H9 (cell line): ENCODE measurements at regions not wholly inside any gene's neighbourhood (a gene's known extent, or its start where the extent isn't known, plus 50 kb on each side); places are given as distances from the start of the nearest gene placed in this dataset.

ENCODE experiments used
- DNase-seq: peaks from one replicate; pipeline ENCODE4 v3.0.0-alpha.2; 2017
- H2AFZ ChIP-seq: one replicate; pipeline ENCODE4 v1.6.1; 2013; ENCODE audit warnings: mild to moderate bottlenecking, low read length, control low read depth, moderate library complexity
- H2AK5ac ChIP-seq: 2 replicates; pipeline ENCODE4 v1.6.1; 2013; ENCODE audit warnings: low read length, control low read depth, mixed read lengths; ENCODE audit not compliant: insufficient read length
- H2BK120ac ChIP-seq: one replicate; pipeline ENCODE4 v1.6.1; 2013; ENCODE audit warnings: low read depth, mild to moderate bottlenecking, low read length, control low read depth, inconsistent platforms; ENCODE audit not compliant: poor library complexity, severe bottlenecking
- H2BK12ac ChIP-seq: 2 replicates; pipeline ENCODE4 v1.6.1; 2013; ENCODE audit warnings: low read length, control low read depth, mixed read lengths, low read depth; ENCODE audit not compliant: insufficient read length
- H2BK15ac ChIP-seq: 2 replicates; pipeline ENCODE4 v1.6.1; 2013; ENCODE audit warnings: low read depth, low read length, control low read depth
- H2BK20ac ChIP-seq: one replicate; pipeline ENCODE4 v1.6.1; 2013; ENCODE audit warnings: low read depth, mild to moderate bottlenecking, low read length, control low read depth, inconsistent platforms; ENCODE audit not compliant: poor library complexity, severe bottlenecking
- H2BK5ac ChIP-seq: 2 replicates; pipeline ENCODE4 v1.6.1; 2013; ENCODE audit warnings: low read length, control low read depth, mixed read lengths; ENCODE audit not compliant: insufficient read length
- H3K14ac ChIP-seq: 2 replicates; pipeline ENCODE4 v1.6.1; 2013; ENCODE audit warnings: low read length, control low read depth; ENCODE audit not compliant: insufficient read depth
- H3K18ac ChIP-seq: 2 replicates; pipeline ENCODE4 v1.6.1; 2013; ENCODE audit warnings: low read depth, mild to moderate bottlenecking, mixed read lengths, low read length, control low read depth; ENCODE audit not compliant: insufficient read length
- H3K23ac ChIP-seq: 2 replicates; pipeline ENCODE4 v1.6.1; 2013; ENCODE audit warnings: low read length, control low read depth, mixed read lengths, low read depth; ENCODE audit not compliant: insufficient read length
- H3K23me2 ChIP-seq: 2 replicates; pipeline ENCODE4 v1.6.1; 2013; ENCODE audit warnings: low read depth, mild to moderate bottlenecking, mixed read lengths, low read length, control low read depth; ENCODE audit not compliant: insufficient read length, poor library complexity, severe bottlenecking
- H3K27ac ChIP-seq: 2 replicates; pipeline ENCODE4 v1.5.1; 2013; ENCODE audit warnings: low read length, control low read depth, mixed read lengths, low read depth; ENCODE audit not compliant: insufficient read length
- H3K27me3 ChIP-seq: 2 replicates; pipeline ENCODE4 v1.6.1; 2013; ENCODE audit warnings: low read length, control low read depth, inconsistent platforms; ENCODE audit not compliant: insufficient read depth
- H3K4ac ChIP-seq: 2 replicates; pipeline ENCODE4 v1.6.1; 2013; ENCODE audit warnings: low read depth, mild to moderate bottlenecking, control low read depth, inconsistent platforms, low read length, moderate library complexity
- H3K4me1 ChIP-seq: 2 replicates; pipeline ENCODE4 v1.6.1; 2013; ENCODE audit warnings: low read length, control low read depth, inconsistent platforms; ENCODE audit not compliant: insufficient read depth
- H3K4me2 ChIP-seq: 2 replicates; pipeline ENCODE4 v1.6.1; 2013; ENCODE audit warnings: low read length, control low read depth, mixed read lengths; ENCODE audit not compliant: insufficient read length, insufficient read depth
- H3K56ac ChIP-seq: 2 replicates; pipeline ENCODE4 v1.6.1; 2013; ENCODE audit warnings: low read depth, mild to moderate bottlenecking, mixed read lengths, low read length, control low read depth; ENCODE audit not compliant: insufficient read length
- H3K79me1 ChIP-seq: 2 replicates; pipeline ENCODE4 v1.6.1; 2013; ENCODE audit warnings: low read depth, mild to moderate bottlenecking, moderate library complexity, low read length, control low read depth, inconsistent platforms; ENCODE audit not compliant: insufficient read depth, poor library complexity, severe bottlenecking
- H3K79me2 ChIP-seq: 2 replicates; pipeline ENCODE4 v1.6.1; 2013; ENCODE audit warnings: low read length, control low read depth, inconsistent platforms; ENCODE audit not compliant: insufficient read depth
- H3K9ac ChIP-seq: 2 replicates; pipeline ENCODE4 v1.6.1; 2013; ENCODE audit warnings: low read length, control low read depth, mixed read lengths; ENCODE audit not compliant: insufficient read length; ENCODE audit errors: extremely low read depth
- H3K9me3 ChIP-seq: one replicate; pipeline ENCODE4 v1.6.1; 2013; ENCODE audit warnings: low read depth, low read length, inconsistent platforms; ENCODE audit not compliant: control insufficient read depth
- H3T11ph ChIP-seq: one replicate; pipeline ENCODE4 v1.6.1; 2013; ENCODE audit warnings: mild to moderate bottlenecking, low read length, control low read depth, inconsistent platforms
- H4K20me1 ChIP-seq: one replicate; pipeline ENCODE4 v1.6.1; 2013; ENCODE audit not compliant: control insufficient read depth, insufficient read length, insufficient read depth
- H4K5ac ChIP-seq: 2 replicates; pipeline ENCODE4 v1.6.1; 2013; ENCODE audit warnings: low read depth, mild to moderate bottlenecking, mixed read lengths, low read length, control low read depth; ENCODE audit not compliant: insufficient read length
- H4K8ac ChIP-seq: replicated peaks from 2 replicates; pipeline ENCODE4 v1.6.1; 2013; ENCODE audit warnings: low read length, control low read depth, mixed read lengths, low read depth; ENCODE audit not compliant: insufficient read length
- H4K91ac ChIP-seq: 2 replicates; pipeline ENCODE4 v1.6.1; 2013; ENCODE audit warnings: low read depth, mild to moderate bottlenecking, moderate library complexity, mixed read lengths, low read length, control low read depth; ENCODE audit not compliant: insufficient read length
- H3K27ac Mint-ChIP-seq, 3 experiments: 2 replicates in 2 of 3; 3 replicates in 1 of 3; pipeline ENCODE4 v1.8.0; 2020 to 2021; ENCODE audit warnings: mixed read lengths in 3 of 3, mild to moderate bottlenecking in 1 of 3, moderate library complexity in 1 of 3
- H3K27me3 Mint-ChIP-seq: 2 replicates; pipeline ENCODE4 v1.8.0; 2021; ENCODE audit warnings: low read depth, mild to moderate bottlenecking, moderate library complexity, mixed read lengths
- H3K36me3 Mint-ChIP-seq, 3 experiments: 2 replicates in 2 of 3; 3 replicates in 1 of 3; pipeline ENCODE4 v1.8.0; 2020 to 2021; ENCODE audit warnings: low read depth in 3 of 3, mixed read lengths in 3 of 3; ENCODE audit not compliant: insufficient read depth in 1 of 3
- H3K4me1 Mint-ChIP-seq, 2 experiments: 2 replicates each; pipeline ENCODE4 v1.8.0; 2020; ENCODE audit warnings: mixed read lengths in 2 of 2
- H3K4me3 Mint-ChIP-seq, 2 experiments: 2 replicates in 1 of 2; 3 replicates in 1 of 2; pipeline ENCODE4 v1.8.0; 2020 to 2021; ENCODE audit warnings: mild to moderate bottlenecking in 2 of 2, mixed read lengths in 2 of 2, moderate library complexity in 1 of 2
- H3K9me3 Mint-ChIP-seq, 2 experiments: 2 replicates in 1 of 2; 3 replicates in 1 of 2; pipeline ENCODE4 v1.8.0; 2020; ENCODE audit warnings: mild to moderate bottlenecking in 2 of 2, mixed read lengths in 2 of 2, moderate library complexity in 1 of 2
- WGBS: extraction: QIAGEN DNeasy Blood & Tissue Kit; methylation state at CpG from one replicate; pipeline ENCODE4 v1.1.7; 2013; ENCODE audit warnings: missing lambda C conversion rate, low lambda C conversion rate, mixed read lengths; ENCODE audit not compliant: insufficient read length; ENCODE audit errors: extremely low coverage; 5-methylcytosine and 5-hydroxymethylcytosine counted together
- TF ChIP-seq, protein P1 (sequence below): fragments of 200-600 bp; sonication (generic); conservative IDR thresholded peaks from 3 replicates; pipeline ENCODE4 v1.8.0; 2021; ENCODE audit warnings: antibody characterized with exemption, mild to moderate bottlenecking

GRCh38 chr20:48352628-48353027 is 475.2 kb downstream of the PREX1 start:
- no peak overlapping the region for H4K91ac ChIP-seq
- H3K4ac ChIP-seq, result no peak overlapping the region
- no peak overlapping the region for H2BK12ac ChIP-seq
- H2AFZ ChIP-seq, result no peak overlapping the region
- Mint-ChIP-seq H3K4me3 (no peak overlapping the region), H3K36me3 (peaks cover 0 to 3% (median 2%) of the 10 kb centered on the region in 3 experiments; a peak in 5 of 7 replicates), H3K27ac (no peak overlapping the region), H3K9me3 (peaks cover 8% of the 10 kb centered on the region in 2 experiments; a peak in 4 of 5 replicates), H3K4me1 (peaks cover 2% of the 10 kb centered on the region in 2 experiments; a peak in 1 of 4 replicates), H3K27me3 (no peaks in the 10 kb centered on the region; the same call in 1 of the 2 replicates)
- H3K56ac ChIP-seq, result no peak overlapping the region
- no peaks in the 10 kb centered on the region for H3K4me1 ChIP-seq
- H3K4me2 ChIP-seq, result no peak overlapping the region
- H4K8ac ChIP-seq, result no peak overlapping the region
- no peak overlapping the region for H2BK120ac ChIP-seq
- no peak overlapping the region for H3K18ac ChIP-seq
- H3K23me2 ChIP-seq, result no peaks in the 10 kb centered on the region
- H2BK5ac ChIP-seq, result no peak overlapping the region
- H4K5ac ChIP-seq, result no peak overlapping the region
- DNase-seq, result no peak
- no peaks in the 10 kb centered on the region for H3K9me3 ChIP-seq
- H3K23ac ChIP-seq, result no peak overlapping the region
- H3T11ph ChIP-seq, result no peak overlapping the region
- H4K20me1 ChIP-seq, result no peaks in the 10 kb centered on the region
- no peak overlapping the region for H2BK15ac ChIP-seq
- no peak overlapping the region for H3K9ac ChIP-seq
- H3K79me2 ChIP-seq, result no peaks in the 10 kb centered on the region
- WGBS, result no CpG with 5 or more reads among the region's 3 CpGs
- H2BK20ac ChIP-seq, result no peak overlapping the region
- no peaks in the 10 kb centered on the region for H3K79me1 ChIP-seq
- no peaks in the 10 kb centered on the region for H3K27me3 ChIP-seq
- H3K14ac ChIP-seq, result no peak overlapping the region
- no peak overlapping the region for H3K27ac ChIP-seq
- H2AK5ac ChIP-seq, result no peak overlapping the region
- TF ChIP-seq, protein P1, sequence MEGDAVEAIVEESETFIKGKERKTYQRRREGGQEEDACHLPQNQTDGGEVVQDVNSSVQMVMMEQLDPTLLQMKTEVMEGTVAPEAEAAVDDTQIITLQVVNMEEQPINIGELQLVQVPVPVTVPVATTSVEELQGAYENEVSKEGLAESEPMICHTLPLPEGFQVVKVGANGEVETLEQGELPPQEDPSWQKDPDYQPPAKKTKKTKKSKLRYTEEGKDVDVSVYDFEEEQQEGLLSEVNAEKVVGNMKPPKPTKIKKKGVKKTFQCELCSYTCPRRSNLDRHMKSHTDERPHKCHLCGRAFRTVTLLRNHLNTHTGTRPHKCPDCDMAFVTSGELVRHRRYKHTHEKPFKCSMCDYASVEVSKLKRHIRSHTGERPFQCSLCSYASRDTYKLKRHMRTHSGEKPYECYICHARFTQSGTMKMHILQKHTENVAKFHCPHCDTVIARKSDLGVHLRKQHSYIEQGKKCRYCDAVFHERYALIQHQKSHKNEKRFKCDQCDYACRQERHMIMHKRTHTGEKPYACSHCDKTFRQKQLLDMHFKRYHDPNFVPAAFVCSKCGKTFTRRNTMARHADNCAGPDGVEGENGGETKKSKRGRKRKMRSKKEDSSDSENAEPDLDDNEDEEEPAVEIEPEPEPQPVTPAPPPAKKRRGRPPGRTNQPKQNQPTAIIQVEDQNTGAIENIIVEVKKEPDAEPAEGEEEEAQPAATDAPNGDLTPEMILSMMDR, result no peak
